Stimulated activated naive CD8-positive, alpha-beta T cell treated with anti-CD3 and anti-CD28 coated beads, Interleukin-15, amount 100 ng/mL, for 72 hours (primary cell): ENCODE measurements at regions not wholly inside any gene's neighbourhood (a gene's known extent, or its start where the extent isn't known, plus 50 kb on each side); places are given as distances from the start of the nearest gene placed in this dataset.

Experiments
- ATAC-seq: fragments of 150-1000 bp; cut with Tn5 transposase; 2 replicates; pipeline ENCODE4 v1.10.0; 2021; ENCODE audit warnings: mild to moderate bottlenecking, moderate library complexity
- DNase-seq, 2 donors: peaks; one replicate each; pipeline ENCODE4 v3.0.0; 2021 to 2022
- H3K27ac Mint-ChIP-seq, 2 donors: one replicate each; pipeline ENCODE4 v1.8.0; 2022; ENCODE audit warnings: mild to moderate bottlenecking in 2 of 2, mixed read lengths in 2 of 2, moderate library complexity in 2 of 2
- H3K27me3 Mint-ChIP-seq: one replicate; pipeline ENCODE4 v1.8.0; 2022; ENCODE audit warnings: mixed read lengths
- H3K4me1 Mint-ChIP-seq: one replicate; pipeline ENCODE4 v1.8.0; 2022; ENCODE audit warnings: mild to moderate bottlenecking, mixed read lengths
- H3K4me3 Mint-ChIP-seq, 2 donors: one replicate each; pipeline ENCODE4 v1.8.0; 2022; ENCODE audit warnings: mild to moderate bottlenecking in 2 of 2, mixed read lengths in 2 of 2, moderate library complexity in 1 of 2
- H3K9me3 Mint-ChIP-seq, 2 donors: one replicate each; pipeline ENCODE4 v1.8.0; 2022; ENCODE audit warnings: mixed read lengths in 2 of 2

DNA sequence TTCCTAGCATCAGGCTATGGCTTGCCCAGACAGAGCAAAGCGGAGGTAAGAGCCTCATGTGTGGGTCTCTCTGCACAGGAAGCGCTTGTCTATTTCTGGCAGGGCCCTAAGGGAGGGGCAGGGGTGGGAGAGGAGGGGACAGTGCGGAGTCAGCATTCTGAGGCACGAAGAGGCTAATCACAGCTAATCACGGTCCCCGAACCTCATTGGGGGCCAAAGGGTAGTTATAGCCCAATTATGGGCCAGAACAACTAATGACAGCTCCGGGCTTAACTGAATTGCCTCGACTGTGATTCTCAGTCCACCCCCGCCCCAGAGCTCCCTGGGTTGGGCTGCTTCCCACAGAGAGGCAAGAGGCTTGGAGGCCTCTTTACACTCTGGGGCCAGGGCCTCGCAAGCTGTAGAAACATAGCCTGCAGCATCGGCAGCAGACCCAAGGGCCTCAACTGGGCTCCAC, 72.7 kb upstream of the PRDM11 start:
- Mint-ChIP-seq H3K4me1 (peaks cover 16% of the 10 kb centered on the region), H3K4me3 (no peak overlapping the region), H3K9me3 (no peaks in the 10 kb centered on the region), H3K27ac (no peak overlapping the region), H3K27me3 (no peaks in the 10 kb centered on the region)
- ATAC-seq (peak; percentile 68), DNase-seq (no peak)

DNA sequence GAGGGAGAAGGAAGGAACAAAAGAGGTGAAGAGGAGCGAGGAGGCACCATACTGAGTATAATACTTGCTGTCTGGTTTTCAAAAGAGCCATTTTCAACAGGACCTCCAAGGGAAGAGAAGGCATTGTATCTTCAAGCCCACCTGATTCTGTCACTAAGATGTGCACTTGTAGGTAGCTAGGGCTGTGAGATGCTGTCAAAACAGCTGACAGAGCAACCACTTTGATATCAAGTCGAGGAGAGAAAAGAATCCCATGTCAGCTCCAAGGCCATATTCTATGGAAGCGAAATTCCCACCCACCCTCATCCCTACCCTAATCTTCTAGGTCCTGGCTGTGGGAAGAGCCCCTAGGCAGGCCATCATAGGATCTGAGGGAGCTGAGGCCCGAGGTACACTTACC, 70.9 kb upstream of the PRDM11 start:
- Mint-ChIP-seq H3K4me1 (peaks cover 34% of the 10 kb centered on the region), H3K27me3 (no peaks in the 10 kb centered on the region), H3K27ac (no peak overlapping the region), H3K9me3 (no peaks in the 10 kb centered on the region), H3K4me3 (no peak overlapping the region)
- ATAC-seq (no peak), DNase-seq (no peak)

- peaks cover 39% of the 10 kb centered on the region for H3K4me1 Mint-ChIP-seq
Measured at GRCh38 chr11:45075952-45076351, 70.5 kb upstream of the PRDM11 start.

GRCh38 chr11:45076761-45077160, 69.7 kb upstream of the PRDM11 start:
- no peak overlapping the region for H3K27ac Mint-ChIP-seq
- H3K4me1 Mint-ChIP-seq = peaks cover 46% of the 10 kb centered on the region
- no peak overlapping the region for H3K4me3 Mint-ChIP-seq
- DNase-seq = no peak
- peaks cover 0 to 12% of the 10 kb centered on the region in 2 donors for H3K9me3 Mint-ChIP-seq
- no peak for ATAC-seq
- no peaks in the 10 kb centered on the region for H3K27me3 Mint-ChIP-seq

More at GRCh38 chr11:45075952-45076351, 70.5 kb upstream of the PRDM11 start:
- no peak overlapping the region for H3K4me3 Mint-ChIP-seq
- ATAC-seq (no peak), DNase-seq (no peak)
- H3K9me3 Mint-ChIP-seq = peaks cover 0 to 3% of the 10 kb centered on the region in 2 donors
- no peaks in the 10 kb centered on the region for H3K27me3 Mint-ChIP-seq
- H3K27ac Mint-ChIP-seq = no peak overlapping the region

DNA sequence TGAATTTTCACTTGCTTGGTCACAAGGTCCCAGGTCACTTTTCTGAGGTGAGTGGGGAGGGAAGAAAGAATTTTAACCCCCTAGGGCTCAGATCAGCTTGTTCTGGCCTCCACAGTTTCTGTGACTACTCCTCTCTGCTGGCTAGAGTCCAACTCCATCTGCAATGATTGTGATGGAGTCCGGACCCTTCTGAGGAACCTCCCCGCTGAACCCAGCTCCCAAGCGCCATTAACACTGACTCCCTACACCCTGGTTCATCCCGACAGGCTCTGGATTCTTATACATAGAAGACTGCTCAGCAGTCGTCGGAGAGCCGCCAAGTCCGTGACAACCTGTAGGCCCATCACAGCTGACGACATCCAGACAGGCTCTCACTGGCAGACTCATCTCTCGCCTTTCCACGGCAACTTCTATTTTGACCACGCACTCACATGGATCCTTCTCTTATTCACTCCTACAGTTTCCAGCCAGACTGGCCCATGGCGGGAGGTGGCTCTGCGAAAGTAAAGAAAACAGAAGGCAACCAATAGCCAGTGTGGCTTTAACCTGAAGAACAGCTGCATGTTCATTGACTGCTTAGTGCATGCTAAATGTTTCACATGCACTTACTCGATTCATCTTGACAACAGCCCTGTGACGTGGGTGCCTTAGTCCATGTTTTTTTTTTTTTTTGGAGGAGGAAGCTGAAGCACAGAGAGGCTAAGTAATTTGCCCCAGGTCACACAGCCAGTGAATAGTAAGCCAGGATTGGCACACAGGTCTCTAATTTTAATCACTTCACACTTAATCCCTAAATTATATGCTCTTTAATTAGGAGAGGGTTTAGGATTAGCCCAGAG, 68.0 kb upstream of the PRDM11 start:
- peaks cover 7 to 19% of the 10 kb centered on the region in 2 donors for H3K9me3 Mint-ChIP-seq
- H3K4me1 Mint-ChIP-seq = peaks cover 55% of the 10 kb centered on the region
- no peak overlapping the region for H3K4me3 Mint-ChIP-seq
- DNase-seq = no peak
- no peak for ATAC-seq
- no peaks in the 10 kb centered on the region for H3K27me3 Mint-ChIP-seq
- H3K27ac Mint-ChIP-seq = peak overlapping the region; percentile 55 to 56

DNA sequence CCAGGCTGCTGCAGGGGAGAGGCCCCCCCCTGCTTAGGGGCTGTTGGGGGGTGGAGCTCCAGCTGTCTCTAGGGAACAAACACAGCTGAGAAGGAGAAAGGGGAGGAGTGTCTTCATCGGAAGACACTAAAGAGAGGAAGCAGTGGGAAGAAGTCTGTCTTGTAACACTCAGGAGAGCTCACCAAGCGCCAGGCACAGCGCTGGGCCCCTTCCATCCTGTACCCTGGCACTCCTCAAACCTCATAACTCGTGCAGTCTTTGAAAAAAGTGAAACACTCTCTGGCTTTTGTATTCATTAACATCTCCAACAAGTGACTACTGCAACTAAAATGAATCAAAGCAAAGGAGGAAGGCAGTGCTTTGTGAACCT, 67.4 kb upstream of the PRDM11 start:
- Mint-ChIP-seq H3K4me1 (peaks cover 54% of the 10 kb centered on the region), H3K27ac (peak overlapping the region; percentile 56 to 97), H3K4me3 (no peak overlapping the region), H3K27me3 (no peaks in the 10 kb centered on the region), H3K9me3 (peaks cover 7 to 19% of the 10 kb centered on the region in 2 donors)
- no peak for ATAC-seq
- DNase-seq = no peak

GRCh38 chr11:45079567-45079942, 66.9 kb upstream of the PRDM11 start:
- H3K9me3 Mint-ChIP-seq = peaks cover 7 to 19% of the 10 kb centered on the region in 2 donors
- peaks cover 54% of the 10 kb centered on the region for H3K4me1 Mint-ChIP-seq
- DNase-seq (no peak), ATAC-seq (peak; percentile 39)
- H3K27ac Mint-ChIP-seq = peak overlapping the region; percentile 97 to 98
- H3K4me3 Mint-ChIP-seq = peak overlapping the region in 1 of 2 donors; percentile 82
- no peaks in the 10 kb centered on the region for H3K27me3 Mint-ChIP-seq

- H3K4me3 Mint-ChIP-seq = peak overlapping the region; percentile 63 to 82
- ATAC-seq (peak; percentile 92), DNase-seq (peak; percentile 57 to 73)
- H3K4me1 Mint-ChIP-seq = peaks cover 54% of the 10 kb centered on the region
- H3K9me3 Mint-ChIP-seq = peaks cover 7 to 19% of the 10 kb centered on the region in 2 donors
- H3K27me3 Mint-ChIP-seq = no peaks in the 10 kb centered on the region
- H3K27ac Mint-ChIP-seq = peak overlapping the region; percentile 97 to 98
Measured at GRCh38 chr11:45079943-45080719, 66.3 kb upstream of the PRDM11 start.

DNA sequence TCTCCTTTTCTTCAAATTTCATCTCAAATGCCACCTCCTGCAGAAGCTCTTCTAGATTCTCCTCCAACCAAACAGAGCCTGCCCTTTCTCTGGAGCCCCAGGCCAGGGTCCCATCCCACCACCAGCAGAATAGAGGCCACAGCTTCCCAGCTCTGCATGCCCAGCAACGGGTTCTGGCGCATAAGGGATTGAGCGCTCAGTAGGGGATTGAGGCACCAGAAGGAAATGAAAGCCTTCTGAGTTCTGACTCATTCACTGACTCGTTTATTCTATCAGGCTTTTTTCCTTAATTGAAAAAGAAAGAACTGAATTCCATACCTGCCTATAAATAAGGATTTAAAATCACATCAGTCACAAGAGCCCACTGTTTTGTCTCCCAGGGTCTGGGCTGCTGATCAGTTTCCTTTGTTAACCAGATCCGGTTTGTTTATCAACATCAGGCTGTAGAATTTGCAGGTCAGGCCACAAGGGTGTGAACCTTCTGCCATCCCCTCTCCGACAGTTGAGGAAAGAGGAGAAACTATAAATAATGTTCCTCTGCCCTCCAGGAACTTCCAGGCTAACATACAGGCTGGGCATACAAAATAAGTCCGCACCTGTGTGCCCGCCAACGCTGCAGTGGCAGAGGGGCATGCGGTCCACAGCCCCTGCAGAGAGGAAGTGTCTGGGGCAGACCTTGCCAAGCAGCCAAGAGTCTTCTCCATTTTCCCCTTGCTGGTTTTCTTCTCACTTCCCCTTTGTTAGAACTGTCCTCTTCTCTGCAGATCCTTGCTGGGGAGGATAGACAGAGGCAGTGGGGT, 63.5 kb upstream of the PRDM11 start:
- Mint-ChIP-seq H3K4me3 (no peak overlapping the region), H3K9me3 (peaks cover 7 to 19% of the 10 kb centered on the region in 2 donors), H3K27me3 (no peaks in the 10 kb centered on the region), H3K27ac (peak overlapping the region in 1 of 2 donors; percentile 27), H3K4me1 (peaks cover 54% of the 10 kb centered on the region)
- ATAC-seq = no peak
- DNase-seq = no peak

GRCh38 chr11:45083544-45084087, 62.8 kb upstream of the PRDM11 start:
- Mint-ChIP-seq H3K4me1 (peaks cover 50% of the 10 kb centered on the region), H3K27me3 (no peaks in the 10 kb centered on the region), H3K9me3 (peaks cover 7 to 19% of the 10 kb centered on the region in 2 donors), H3K4me3 (no peak overlapping the region), H3K27ac (no peak overlapping the region)
- no peak for ATAC-seq
- no peak for DNase-seq

- H3K27me3 Mint-ChIP-seq = no peaks in the 10 kb centered on the region
- DNase-seq = no peak
- H3K27ac Mint-ChIP-seq = peak overlapping the region in 1 of 2 donors; percentile 42
- no peak overlapping the region for H3K4me3 Mint-ChIP-seq
- no peak for ATAC-seq
- peaks cover 7 to 16% of the 10 kb centered on the region in 2 donors for H3K9me3 Mint-ChIP-seq
- peaks cover 27% of the 10 kb centered on the region for H3K4me1 Mint-ChIP-seq
Measured at GRCh38 chr11:45085646-45086501, 60.6 kb upstream of the PRDM11 start.

DNA sequence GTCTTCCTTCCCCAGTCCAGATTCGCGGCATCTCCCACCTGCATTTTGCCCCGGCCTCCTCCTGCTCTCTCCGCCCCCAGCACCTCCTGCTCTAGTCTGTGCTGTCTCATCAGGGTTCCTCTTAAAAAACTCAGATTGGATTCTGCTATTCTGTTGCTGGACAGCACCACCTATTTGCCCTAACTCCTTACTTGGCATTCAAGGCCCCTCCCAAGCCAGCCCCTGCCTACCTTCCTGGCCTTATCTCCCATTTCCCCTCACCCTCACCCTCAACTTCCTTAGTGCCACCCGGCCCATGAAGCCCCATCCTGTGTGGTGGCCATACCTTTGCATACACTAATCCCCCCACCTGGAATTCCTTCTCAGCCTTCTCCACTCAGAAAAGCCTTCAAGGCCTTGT, 59.9 kb upstream of the PRDM11 start:
- Mint-ChIP-seq H3K4me1 (peaks cover 22% of the 10 kb centered on the region), H3K27me3 (no peaks in the 10 kb centered on the region), H3K9me3 (peaks cover 7 to 10% of the 10 kb centered on the region in 2 donors), H3K4me3 (no peak overlapping the region), H3K27ac (no peak overlapping the region)
- ATAC-seq (no peak), DNase-seq (no peak)

DNA sequence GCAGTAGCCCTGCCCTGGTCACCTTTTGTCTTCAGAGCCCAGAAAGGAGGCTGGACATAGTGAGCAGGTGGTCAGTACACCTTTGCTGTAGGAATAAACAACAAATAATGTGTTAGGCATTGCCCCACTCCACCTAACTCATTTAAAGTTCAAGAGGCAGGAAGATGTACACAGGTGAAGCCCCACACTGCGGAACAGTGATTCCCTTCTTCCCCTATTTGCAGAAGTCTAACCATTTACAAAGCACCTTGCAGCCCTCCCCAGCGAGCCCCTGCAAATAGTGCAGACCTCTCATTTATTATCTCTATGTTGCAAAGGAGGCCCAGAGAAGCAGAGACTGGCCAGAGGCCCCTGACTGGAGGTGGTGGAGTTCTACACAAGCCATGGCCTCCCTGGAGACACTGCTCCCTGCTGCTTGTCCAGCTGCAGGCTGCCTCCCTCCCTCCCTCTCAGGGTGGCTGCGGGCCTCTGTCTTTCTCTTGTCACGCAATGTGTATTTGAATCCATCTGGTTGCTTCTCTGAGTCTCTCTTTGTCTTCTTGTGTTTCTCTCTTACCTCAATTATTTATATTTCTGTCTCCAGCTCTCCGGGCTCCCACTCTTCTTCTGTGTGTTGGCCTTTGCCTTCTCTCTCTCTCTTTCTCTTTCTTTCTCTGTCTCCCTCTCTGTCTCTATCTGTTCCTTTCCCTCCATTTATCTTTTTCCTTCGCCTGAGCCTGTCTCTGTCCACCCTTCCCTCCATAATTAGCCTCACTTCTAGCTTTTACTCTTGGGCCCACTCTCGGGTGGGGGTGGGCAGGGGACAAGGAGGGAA, 59.1 kb upstream of the PRDM11 start:
- Mint-ChIP-seq H3K27ac (peak overlapping the region in 1 of 2 donors; percentile 0), H3K4me3 (no peak overlapping the region), H3K9me3 (peaks cover 5% of the 10 kb centered on the region in 2 donors), H3K27me3 (no peaks in the 10 kb centered on the region), H3K4me1 (peaks cover 24% of the 10 kb centered on the region)
- no peak for ATAC-seq
- DNase-seq = no peak

GRCh38 chr11:45087900-45088160, 58.6 kb upstream of the PRDM11 start:
- no peaks in the 10 kb centered on the region for H3K27me3 Mint-ChIP-seq
- H3K27ac Mint-ChIP-seq = peak overlapping the region in 1 of 2 donors; percentile 0
- H3K4me1 Mint-ChIP-seq = peaks cover 20% of the 10 kb centered on the region
- ATAC-seq (no peak), DNase-seq (no peak)
- no peak overlapping the region for H3K4me3 Mint-ChIP-seq
- no peaks in the 10 kb centered on the region for H3K9me3 Mint-ChIP-seq
